ENCODE measurements at regions not wholly inside any gene's neighbourhood (a gene's known extent, or its start where the extent isn't known, plus 50 kb on each side); places are given as distances from the start of the nearest gene placed in this dataset.
"Not testable (repeated sequence)": the region's sequence is repeated elsewhere in the genome, so short reads cannot be mapped to it uniquely, and the experiment has no call there.

DNA sequence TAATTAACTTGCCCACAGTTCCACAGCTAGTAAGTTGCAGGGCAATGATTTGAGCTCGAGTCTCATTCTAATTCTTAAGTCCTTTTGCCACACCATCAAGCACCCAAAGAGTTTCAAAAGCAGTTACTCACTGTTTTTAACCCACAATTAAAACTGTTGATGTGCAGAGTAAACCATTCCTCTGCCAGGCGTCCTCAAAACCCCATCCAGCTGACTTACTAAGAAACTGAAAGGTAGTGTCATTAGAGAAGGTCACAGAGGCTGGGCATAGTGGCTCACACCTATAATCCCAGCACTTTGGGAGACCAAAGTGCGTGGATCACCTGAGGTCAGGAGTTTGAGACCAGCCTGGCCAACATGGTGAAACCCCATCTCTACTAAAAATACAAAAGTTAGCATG lies 121.7 kb downstream of the CHIC2 start:
- H3K27ac Mint-ChIP-seq = no peak overlapping the region
- H3K4me1 Mint-ChIP-seq = peaks cover 10% of the 10 kb centered on the region
- peaks cover 21% of the 10 kb centered on the region for H3K9me3 Mint-ChIP-seq
- peaks cover 7% of the 10 kb centered on the region for H3K36me3 Mint-ChIP-seq (ENCODE audit: low read depth)
- TF ChIP-seq, protein P1, sequence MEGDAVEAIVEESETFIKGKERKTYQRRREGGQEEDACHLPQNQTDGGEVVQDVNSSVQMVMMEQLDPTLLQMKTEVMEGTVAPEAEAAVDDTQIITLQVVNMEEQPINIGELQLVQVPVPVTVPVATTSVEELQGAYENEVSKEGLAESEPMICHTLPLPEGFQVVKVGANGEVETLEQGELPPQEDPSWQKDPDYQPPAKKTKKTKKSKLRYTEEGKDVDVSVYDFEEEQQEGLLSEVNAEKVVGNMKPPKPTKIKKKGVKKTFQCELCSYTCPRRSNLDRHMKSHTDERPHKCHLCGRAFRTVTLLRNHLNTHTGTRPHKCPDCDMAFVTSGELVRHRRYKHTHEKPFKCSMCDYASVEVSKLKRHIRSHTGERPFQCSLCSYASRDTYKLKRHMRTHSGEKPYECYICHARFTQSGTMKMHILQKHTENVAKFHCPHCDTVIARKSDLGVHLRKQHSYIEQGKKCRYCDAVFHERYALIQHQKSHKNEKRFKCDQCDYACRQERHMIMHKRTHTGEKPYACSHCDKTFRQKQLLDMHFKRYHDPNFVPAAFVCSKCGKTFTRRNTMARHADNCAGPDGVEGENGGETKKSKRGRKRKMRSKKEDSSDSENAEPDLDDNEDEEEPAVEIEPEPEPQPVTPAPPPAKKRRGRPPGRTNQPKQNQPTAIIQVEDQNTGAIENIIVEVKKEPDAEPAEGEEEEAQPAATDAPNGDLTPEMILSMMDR (IDR thresholded peaks at IDR 0.05; ENCODE audit: unreplicated experiment in 3 of 3) = no peak
- no peak overlapping the region for H3K4me3 Mint-ChIP-seq
- H3K27me3 Mint-ChIP-seq (ENCODE audit: low read depth) = peaks cover 14% of the 10 kb centered on the region

DNA sequence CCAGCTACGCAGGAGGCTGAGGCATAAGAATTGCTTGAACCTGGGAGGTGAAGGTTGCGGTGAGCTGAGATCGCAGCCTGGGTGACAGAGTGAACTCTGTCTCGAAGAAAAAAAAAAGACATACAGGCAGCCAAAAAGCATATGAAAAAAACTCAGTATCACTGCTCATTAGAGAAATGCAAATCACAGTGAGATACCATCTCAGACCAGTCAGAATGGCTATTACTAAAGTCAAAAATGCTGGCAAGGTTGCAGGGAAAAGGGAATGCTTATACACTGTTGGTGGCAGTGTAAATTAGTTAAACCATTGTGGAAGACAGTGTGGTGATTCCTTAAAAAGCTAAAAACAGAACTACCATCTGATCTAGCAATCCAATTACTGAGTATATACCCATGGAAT lies 123.1 kb downstream of the CHIC2 start:
- Mint-ChIP-seq H3K4me1 (peaks cover 12% of the 10 kb centered on the region), H3K27ac (no peak overlapping the region), H3K27me3 (ENCODE audit: low read depth) (peaks cover 14% of the 10 kb centered on the region), H3K4me3 (no peak overlapping the region), H3K36me3 (ENCODE audit: low read depth) (peaks cover 7% of the 10 kb centered on the region), H3K9me3 (peaks cover 21% of the 10 kb centered on the region)
- TF ChIP-seq, protein P1 (IDR thresholded peaks at IDR 0.05; ENCODE audit: unreplicated experiment in 3 of 3) = no peak

- Mint-ChIP-seq H3K9me3 (peaks cover 27% of the 10 kb centered on the region), H3K4me1 (peaks cover 12% of the 10 kb centered on the region), H3K27me3 (ENCODE audit: low read depth) (peaks cover 14% of the 10 kb centered on the region)
- not testable (repeated sequence) for H3K4me3 Mint-ChIP-seq; H3K27ac Mint-ChIP-seq; H3K36me3 Mint-ChIP-seq (ENCODE audit: low read depth)
These were observed 124.5 kb downstream of the CHIC2 start for GRCh38 chr4:53939892-53940291.

GRCh38 chr4:53937918-53938317 lies 126.5 kb downstream of the CHIC2 start:
- Mint-ChIP-seq H3K27me3 (ENCODE audit: low read depth) (peaks cover 9% of the 10 kb centered on the region), H3K36me3 (ENCODE audit: low read depth) (peaks cover 7% of the 10 kb centered on the region), H3K4me3 (no peak overlapping the region), H3K9me3 (peaks cover 28% of the 10 kb centered on the region), H3K4me1 (peaks cover 7% of the 10 kb centered on the region), H3K27ac (peak overlapping the region in 2 of 3 experiments; percentile 30 to 38)
- TF ChIP-seq, protein P1 (IDR thresholded peaks at IDR 0.05; ENCODE audit: unreplicated experiment in 3 of 3) = no peak

- Mint-ChIP-seq H3K27ac (peak overlapping the region in 1 of 3 experiments; percentile 38), H3K9me3 (peaks cover 31% of the 10 kb centered on the region), H3K4me1 (peaks cover 13% of the 10 kb centered on the region), H3K36me3 (ENCODE audit: low read depth) (peaks cover 7% of the 10 kb centered on the region), H3K4me3 (no peak overlapping the region), H3K27me3 (ENCODE audit: low read depth) (peaks cover 9% of the 10 kb centered on the region)
- TF ChIP-seq, protein P1 (IDR thresholded peaks at IDR 0.05; ENCODE audit: unreplicated experiment in 3 of 3) = no peak
These were observed 127.1 kb downstream of the CHIC2 start for GRCh38 chr4:53937327-53937726.

DNA sequence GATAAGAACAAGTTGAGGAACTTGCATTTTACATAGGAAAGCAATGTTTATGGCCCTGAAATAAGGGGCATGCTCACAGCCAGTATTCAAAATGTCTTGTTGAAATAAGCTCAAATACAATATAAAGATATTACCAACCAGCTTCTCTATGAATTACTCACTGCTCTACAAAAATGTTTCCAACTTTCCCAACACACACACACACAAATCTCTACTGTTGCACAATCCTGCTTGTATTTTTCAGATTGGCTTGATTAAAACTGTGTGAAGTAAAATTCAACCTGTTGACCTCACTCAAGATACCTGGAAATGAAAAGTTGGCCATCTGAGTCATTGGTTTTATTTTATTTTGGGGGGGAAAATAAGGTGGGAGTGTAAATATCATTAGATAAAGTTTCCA lies 128.6 kb downstream of the CHIC2 start:
- Mint-ChIP-seq H3K27ac (no peak overlapping the region), H3K9me3 (peaks cover 31% of the 10 kb centered on the region), H3K4me1 (peaks cover 15% of the 10 kb centered on the region), H3K4me3 (no peak overlapping the region), H3K27me3 (ENCODE audit: low read depth) (peaks cover 13% of the 10 kb centered on the region), H3K36me3 (ENCODE audit: low read depth) (peaks cover 7% of the 10 kb centered on the region)
- TF ChIP-seq, protein P1 (IDR thresholded peaks at IDR 0.05; ENCODE audit: unreplicated experiment in 3 of 3) = no peak
